ENCODE measurements at regions not wholly inside any gene's neighbourhood (a gene's known extent, or its start where the extent isn't known, plus 50 kb on each side); places are given as distances from the start of the nearest gene placed in this dataset.
"Not testable (repeated sequence)": the region's sequence is repeated elsewhere in the genome, so short reads cannot be mapped to it uniquely, and the experiment has no call there.

DNA sequence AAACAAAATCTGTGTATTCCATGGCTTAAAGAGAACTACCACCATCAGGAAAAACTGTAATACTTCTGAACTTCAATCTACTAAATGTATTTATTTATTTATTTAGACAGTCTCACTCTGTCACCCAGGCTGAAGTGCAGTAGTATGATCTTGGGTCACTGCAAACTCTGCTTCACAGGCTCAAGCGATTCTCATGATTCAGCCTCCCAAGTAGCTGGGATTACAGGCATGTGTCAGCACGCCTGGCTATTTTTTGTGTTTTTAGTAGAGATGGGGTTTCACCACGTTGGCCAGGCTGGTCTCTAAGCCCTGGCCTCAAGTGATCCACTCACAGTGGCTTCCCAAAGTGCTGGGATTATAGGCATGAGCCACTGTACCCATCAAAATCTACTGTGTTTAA is 202.3 kb upstream of the POU1F1 start:
- no peak for DNase-seq

DNA sequence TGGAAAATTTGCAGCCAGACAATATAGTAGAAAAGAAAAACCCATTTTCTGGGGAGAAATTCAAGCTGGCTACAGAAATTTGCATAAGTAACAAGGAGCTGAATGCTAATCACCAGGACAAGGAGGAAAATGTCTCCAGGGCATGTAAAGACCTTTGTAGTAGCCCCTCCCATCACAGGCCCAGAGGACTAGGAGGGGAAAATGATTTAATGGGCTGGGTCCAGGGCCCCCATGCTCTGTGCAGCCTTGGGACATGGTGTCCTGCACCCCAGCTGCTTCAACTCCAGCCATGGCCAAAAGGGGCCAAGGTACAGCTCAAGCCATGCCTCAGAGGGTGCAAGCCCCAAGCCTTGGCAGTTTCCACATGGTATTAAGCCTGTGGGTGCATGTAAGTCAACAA is 197.6 kb upstream of the POU1F1 start:
- DNase-seq: no peak

DNA sequence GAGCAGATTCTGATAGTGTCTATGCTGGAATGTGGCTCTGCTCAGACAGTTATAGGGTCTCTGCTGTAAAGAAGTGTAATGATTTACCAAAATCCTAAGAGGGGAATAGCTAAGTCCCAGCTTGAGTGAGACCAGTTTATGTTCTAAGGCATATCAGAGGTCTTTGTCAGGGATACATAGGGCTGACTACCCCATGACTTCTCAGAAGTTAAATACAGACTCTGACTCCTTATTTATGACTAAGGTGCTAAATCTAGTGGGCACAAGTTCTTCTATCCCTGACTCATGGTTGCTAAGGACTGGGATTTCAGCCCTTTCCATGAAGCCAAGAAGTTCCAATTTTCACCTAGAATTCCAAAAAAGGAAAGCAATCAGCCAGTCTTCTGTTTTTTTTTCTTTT is 192.6 kb upstream of the POU1F1 start:
- DNase-seq: no peak

DNA sequence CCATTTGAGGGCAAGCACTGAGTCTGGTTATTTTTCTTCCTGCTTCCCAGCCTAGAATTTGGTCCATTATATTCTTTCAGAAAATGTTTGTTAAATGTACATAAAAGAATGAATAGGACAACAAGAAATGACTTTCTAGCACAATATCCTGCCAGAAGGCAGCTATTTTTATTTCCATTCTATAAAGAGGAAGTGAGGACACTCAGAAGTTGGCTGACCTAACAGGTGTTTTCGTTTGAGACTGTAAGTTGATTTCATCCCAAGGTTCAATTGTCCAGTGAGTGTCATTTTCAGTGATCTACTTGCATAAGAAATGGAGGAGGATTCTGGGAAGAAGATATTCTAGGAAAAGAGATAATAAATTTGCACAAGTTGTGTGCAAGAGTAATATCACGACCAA is 191.9 kb upstream of the POU1F1 start:
- DNase-seq: no peak

DNA sequence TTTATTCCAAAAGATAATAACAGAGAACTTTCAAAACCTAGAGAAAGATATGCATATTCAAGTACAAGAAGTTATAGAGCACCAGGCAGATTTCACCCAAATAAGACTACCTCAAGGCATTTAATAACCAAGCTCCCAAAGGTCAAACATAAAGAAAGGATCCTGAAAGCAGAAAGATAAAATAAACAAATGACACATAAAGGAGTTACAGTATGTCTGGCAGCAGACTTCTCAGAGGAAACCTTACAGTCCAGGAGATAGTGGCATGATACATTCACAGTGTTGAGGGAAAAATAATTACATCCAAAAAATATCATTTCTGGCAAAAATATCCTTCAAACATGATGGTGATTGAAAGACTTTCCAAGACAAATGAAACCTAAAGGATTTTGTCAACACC is 185.8 kb upstream of the POU1F1 start:
- no peak for DNase-seq

DNA sequence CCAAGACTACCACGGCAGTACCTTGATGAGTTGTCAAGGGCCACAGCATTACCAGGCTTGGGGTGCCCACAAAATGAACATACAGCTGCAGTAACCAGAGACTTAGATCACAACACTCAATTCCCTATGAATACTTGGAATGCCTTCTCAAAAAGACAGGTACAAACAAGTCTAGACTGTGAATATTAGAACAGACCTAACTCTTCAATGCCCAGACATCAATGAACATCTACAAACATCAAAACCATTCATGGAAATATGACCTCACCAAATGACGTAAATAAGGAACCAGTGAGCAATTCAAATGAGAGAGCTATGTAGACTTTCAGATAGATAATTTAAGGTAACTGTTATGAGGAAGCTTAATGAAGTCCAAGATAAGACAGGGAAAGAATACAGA is 185.1 kb upstream of the POU1F1 start:
- no peak for DNase-seq

DNA sequence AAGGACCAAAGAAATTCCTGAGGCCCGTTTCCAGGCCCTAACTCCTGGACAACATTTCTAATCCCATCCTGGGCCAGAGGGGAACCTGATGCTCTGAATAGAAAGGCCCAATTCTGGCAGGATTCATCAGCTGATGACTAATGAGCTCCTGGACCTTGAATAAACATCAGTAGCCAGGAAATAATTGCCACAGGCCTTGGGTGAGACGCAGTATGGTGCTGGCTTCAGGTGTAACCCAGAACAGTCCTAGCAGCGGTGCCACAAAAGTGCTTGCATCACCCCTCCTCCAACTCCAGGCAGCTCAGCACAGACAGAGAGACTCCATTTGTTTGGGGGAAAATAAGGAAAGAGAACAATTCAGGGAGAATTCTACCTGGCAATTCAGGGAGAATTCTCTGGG is 184.7 kb upstream of the POU1F1 start:
- DNase-seq: no peak

DNA sequence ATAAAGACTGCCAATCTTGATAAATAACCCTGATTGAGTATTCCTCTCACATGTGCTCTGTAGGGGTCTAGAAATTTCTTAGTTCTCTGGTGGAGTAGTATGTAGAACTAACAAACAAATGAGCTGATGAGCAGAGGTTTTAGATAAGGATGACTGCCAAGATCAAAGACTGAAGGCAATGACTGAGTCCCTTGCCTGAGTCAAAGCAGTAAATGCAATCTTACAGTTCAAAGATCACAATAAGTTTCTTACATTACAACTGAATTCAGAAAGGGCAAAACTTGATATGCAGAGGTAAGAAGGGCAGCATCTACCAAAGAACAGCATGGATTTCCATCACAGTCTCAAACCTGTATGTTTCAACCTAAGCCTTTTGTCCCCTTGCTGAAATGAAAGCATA is 172.2 kb upstream of the POU1F1 start:
- DNase-seq: no peak

DNA sequence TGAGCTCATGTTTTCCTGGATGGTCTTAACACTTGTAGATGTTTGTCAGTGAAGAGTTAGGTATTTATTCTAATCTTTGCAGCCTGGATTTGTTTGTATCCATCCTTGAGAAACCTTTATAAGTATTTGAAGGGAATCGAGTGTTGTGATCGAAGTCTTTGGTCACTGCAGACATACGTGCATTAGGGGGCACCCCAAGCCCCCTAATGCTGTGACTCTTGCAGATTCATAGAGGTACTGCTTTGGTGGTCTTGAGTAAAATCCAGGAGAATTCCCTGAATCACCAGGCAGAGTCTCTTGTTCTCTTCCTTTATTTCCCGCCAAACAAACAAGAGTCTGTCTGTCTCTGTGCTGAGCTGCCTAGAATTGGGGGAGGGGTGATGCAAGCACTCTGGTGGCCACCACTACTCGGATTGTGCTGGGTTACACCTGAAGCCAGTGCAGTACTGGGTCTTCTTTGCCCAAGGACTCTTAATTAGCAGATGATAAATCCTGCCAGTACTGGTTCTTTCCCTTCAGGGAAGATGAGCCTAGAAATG is 170.5 kb upstream of the POU1F1 start:
- no peak for DNase-seq

DNA sequence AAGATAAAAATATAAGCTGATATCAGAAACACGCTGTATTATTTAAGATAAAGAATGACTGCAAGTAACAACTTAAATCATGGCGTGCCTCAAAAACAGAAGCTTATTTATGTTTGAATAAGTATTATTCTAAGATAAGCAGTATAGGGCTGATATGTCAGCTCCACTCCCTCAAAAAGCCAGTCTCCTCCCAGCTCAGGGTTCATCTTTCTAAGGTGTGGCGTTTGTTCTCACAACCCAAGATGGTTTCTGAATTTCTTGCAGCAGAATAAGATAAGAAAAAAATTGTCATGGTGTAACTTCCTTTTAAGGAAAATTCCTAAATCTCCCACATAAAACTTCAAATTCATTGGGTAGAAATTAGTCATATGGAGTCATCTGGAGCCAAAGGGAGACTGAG is 166.1 kb upstream of the POU1F1 start:
- no peak for DNase-seq

DNA sequence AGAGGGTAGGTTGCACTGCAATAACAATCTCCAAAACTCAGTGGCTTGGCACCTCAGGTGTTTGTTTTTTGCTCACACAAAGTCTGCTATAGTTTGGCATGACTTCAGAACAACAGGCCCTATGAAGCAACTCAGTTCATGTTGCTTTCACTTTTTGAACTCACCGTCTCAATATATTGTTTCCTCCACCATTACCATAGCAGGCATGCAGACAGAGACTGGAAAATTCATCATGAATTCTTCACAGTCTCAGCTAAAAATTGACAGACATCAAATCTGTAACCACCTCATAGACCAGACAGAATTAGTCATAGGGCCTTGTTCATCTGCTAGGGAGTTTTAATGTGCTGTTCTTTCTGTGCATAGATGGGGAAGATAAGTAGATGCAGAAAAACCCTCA is 161.4 kb upstream of the POU1F1 start:
- DNase-seq: no peak

DNA sequence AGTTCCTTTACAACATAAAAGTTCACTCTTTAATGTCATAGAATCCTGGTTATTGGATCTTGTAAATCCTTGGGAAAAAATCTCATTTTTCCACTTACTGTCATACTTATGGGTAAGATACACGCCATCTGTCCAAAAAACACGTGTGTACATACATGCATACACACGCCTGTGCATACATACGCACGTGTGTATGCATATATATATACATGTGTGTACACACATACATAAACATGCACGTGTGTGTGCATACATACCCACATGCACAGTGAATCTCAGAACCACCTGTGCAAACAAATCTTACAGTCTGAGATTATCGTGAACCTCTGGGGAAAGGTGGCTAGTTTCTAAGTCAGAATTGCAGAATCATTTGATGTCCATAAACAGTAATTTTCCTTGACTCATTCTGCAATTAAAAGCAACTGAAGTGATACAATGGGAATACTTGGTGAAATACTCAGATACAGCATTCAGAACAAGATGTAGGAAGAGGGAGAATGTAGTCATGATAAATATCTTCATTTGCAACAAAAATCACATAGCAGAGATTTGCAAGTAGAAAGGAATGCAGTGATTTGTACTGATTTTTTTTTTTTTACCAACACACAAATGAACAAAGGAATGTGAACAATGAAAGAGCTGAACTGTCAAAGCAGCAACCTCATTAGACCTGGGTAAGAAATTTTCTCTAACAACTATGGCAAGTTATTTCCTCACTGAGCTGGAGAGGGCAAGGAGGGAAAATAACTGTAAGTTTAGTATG is 160.6 kb upstream of the POU1F1 start:
- DNase-seq: no peak

DNA sequence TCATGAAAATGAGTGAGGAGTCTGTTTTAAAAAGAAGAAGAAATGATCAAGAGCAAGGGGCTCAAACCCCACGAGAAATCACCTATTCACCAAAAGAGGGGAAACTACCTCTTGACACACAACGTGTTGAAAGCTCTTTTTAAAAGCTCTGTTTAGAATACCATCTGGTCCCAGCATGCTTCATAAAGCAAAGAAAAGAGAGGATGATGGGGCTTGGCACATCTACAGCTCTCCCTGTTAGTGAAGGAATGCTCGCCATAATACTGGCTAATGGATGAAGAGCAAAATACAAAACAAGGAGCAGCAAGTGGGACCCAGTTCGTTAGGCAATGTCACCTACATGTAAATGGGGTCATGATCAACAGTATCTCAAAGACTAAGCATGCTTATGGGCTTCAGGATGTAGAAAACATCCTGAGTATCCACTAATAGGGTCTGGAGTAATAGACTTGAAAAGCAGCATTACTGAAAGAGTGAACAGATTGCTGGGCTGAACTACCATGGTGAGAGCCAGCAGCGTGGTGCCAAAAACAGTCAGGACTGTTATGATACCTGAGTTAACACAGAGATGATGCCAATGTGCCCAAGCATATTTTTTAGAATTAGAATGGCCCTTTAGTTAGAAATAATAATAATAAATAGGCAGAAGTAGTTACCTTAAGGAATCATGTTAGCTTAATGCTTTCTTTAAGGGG is 159.7 kb upstream of the POU1F1 start:
- DNase-seq: no peak

DNA sequence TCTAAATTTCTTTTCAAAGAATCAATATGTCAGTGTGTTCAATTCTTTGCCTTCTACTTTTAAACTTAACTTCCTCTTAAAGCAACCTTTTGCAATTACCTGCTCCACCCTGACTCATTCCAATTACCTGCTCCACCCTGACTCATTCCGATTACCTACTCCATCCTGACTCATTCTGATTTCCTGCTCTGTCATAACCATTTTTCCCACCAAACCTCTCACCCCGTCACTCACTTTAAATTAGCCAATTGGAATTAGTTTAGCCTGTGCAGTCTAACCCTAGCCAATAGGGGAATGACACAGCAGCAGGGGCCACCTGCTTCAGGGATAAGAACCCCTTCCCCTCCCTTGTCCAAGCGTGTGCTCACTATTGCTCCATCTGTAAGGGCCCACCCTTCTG is 157.1 kb upstream of the POU1F1 start:
- DNase-seq: not testable (repeated sequence)

DNA sequence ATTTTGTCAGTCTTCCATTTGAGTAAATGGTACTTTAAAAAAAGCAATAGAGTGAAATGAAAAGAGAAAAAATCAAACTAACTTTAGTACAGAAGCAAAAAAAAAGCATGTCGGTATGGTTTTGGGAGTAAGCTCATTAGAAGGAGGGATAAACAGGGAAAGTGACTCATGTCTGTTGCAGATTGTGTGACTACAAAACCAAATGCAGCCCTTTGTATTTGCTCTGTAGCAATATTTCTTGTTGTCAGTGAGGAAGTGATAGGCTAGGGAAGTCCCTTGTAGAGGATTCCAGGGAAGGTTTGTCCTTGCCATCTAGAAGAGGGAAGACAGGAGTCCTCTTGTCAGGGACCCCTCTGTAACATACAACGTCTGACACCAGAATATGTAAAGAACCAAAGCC is 150.5 kb upstream of the POU1F1 start:
- no peak for DNase-seq

DNA sequence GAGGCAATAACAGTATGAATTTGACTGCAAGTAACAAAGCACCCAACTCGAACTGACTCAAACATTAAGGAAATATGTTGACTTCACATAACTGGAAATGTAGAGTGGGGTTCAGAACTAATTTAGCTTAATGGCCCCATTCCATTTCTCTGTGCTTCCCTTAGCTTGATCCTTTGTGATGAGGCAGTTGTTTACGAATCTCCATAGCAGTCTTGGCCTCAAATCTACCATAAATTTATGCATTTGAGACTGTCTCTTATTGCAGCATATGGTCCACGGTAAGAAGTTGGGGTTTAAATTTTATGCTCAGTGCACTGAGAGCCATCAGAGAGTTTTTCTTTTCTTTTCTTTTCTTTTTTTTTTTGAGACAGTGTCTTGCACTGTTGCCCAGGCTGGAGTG is 148.7 kb upstream of the POU1F1 start:
- no peak for DNase-seq

DNA sequence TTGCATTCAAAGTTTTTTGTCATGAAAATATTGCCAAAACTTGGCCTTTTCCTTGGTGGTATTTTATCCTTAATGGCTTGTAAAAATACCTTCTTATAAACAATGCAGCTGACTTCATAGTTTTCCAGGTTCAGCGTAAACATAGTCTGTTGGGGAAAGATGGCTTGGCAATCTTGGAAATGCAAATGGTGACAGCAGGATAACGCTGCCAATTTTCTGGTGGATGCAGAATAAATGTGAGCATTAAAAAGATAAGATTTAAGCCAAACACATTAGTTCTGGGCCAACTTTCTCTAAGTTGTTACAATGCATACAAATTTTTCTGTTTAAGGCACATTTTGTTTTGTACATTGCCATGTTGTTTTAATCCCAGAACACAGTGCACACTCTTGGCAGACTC is 147.0 kb upstream of the POU1F1 start:
- DNase-seq: no peak

DNA sequence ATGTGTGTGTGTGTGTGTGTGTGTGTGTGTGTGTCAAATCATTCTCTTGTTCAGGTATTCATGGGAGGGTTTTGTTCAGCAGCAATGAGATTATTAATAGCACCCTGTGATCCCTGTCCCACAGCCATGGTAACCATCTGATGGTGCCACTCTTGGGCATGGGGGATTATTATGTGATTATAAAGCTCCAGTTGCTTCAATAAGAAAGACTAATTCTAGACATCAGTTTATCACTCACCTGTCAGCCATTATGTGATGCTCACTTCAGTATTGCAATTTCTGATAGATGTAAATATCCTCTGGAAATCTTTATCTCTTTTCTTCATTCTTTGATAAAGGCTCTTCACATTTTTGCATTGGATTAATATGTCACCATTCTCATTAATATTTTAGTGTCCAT is 145.9 kb upstream of the POU1F1 start:
- no peak for DNase-seq

DNA sequence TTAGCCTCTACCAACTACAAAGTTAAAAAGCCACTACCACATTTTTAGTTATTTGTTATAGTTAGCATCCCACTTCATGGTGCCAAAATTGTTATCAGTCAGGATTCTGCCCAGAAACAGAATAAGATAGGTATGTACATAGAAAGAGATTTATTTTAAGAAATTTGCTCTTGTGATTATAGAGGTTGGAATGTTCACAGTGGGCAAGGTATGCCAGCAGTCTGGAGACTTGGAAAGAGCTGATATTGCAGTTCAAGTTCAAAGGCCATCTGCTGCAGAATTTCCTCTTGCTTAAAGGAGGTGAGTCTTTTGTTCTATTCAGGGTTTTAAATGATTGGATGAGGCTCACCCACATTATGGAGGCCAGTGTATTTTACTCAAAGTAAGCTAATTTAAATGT is 143.8 kb upstream of the POU1F1 start:
- DNase-seq: no peak

DNA sequence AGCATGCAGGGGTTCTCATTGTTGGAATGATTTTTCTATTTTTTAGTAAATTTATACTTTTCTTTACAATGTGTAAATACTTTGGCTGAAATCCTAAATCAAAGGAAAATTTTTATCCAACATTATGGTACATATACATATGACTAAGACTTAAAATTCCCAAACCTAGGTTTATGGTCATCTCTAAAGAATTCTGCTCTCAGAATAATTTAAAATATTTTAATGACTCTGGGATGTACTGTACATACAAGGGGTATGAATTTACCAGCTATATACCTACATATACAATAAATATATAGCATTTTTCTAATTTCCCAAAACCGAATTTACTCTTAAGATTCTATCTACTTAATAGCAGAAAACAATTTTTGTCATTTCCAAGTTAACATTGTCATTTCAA is 137.9 kb upstream of the POU1F1 start:
- DNase-seq: no peak

DNA sequence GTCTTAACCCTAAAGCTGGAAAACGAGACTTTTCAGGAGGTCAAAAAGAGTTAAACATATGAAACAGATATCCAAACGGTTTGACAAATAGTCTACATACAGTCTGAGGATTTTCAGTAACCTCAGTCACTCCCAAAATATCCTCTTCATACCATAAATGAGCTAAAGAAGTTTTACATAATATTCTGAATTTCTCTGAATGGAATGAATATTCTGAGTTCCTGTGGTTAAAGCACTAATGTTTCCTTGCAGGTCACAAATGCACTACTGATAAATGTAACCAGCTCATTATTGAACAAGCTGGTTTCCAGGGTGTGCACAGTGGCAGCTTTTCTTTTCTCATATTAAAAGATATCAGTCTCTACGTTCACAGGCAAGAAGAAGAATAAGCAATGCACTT is 137.4 kb upstream of the POU1F1 start:
- no peak for DNase-seq

DNA sequence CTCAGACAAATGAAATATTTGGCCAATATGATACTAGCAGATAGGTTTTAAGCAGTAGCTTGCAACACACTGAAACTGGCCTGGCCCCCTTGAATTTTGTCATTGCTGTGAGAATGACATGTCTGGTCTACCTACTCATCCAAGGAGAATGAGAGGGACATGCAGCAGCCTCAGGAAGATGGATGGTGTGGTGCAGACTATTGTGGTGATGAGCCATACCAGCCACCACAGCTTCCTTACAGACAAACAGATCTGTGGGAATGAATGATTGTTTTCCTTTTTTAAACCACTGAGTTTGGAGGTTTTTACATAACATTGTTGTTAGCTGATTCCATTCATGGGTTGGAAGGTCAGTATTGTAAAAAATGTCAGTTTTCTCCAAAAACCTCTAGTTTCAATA is 133.7 kb upstream of the POU1F1 start:
- no peak for DNase-seq

DNA sequence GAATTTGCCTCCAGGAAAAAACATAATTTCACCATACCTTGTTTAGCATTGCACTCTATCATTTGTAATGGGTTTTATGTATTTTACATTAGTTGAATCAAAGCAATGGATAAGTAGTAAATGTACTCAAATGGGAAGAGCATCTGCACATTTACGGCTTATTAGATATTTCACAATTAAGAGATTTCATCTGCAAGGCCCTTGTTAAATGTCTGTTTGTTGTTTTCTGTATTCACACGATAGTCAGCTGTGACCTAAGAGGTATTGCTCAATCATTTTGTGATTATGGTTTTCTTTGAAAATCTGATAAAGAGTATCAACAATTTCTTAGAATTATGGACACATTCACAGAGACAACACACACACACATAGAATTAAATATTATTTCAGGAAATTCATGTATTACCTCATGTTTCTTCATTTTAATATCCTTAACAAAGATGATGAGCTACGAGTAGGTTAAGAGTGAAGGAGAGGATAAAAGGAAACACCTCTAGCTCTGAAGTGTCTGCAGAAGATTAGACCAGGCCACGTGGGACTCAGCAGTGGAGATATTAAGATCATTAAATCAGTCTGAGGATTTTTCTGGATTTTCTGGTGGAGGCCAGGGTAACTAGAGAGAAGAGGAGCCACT is 121.9 kb upstream of the POU1F1 start:
- no peak for DNase-seq

DNA sequence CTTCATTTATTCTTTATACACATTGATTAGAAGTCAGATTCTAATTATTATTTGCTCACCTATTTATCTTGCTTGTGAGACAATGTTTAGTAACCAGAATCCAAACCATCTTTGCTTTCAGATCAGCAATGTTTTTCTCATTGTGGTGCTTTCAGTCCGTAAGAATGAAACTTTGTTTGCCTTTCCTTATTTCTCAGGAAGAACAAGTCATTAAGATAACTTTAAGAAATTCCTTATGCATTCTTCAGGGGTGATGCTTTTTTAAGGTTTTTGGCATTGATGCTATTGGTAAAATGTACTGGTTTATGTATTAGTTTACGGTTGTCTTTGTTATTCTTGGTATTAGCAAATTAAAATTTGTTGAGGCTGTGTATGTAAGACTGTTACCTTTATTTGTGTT is 120.8 kb upstream of the POU1F1 start:
- DNase-seq: no peak
